RWPE1 (cell line): ENCODE measurements at regions not wholly inside any gene's neighbourhood (a gene's known extent, or its start where the extent isn't known, plus 50 kb on each side); places are given as distances from the start of the nearest gene placed in this dataset.

ENCODE experiments used
- CTCF ChIA-PET: fragments of 350-600 bp; sonication (Branson Sonifier 250); formaldehyde crosslinking; extraction: SDS; loops from one replicate; lab custom pipeline; 2021; lab: Yijun Ruan, JAX
- POLR2A ChIA-PET: fragments of 400-600 bp; formaldehyde crosslinking; extraction: SDS; loops from one replicate; lab custom pipeline; 2020; ENCODE audit warnings: antibody characterized with exemption; ENCODE audit not compliant: low non-redundant PET; lab: Yijun Ruan, JAX
- DNase-seq: peaks from one replicate; pipeline ENCODE4 v3.0.0; 2012; ENCODE audit warnings: low spot score
- H3K27ac ChIP-seq: fragments of 450-650 bp; 2 replicates; pipeline ENCODE4 v1.5.1; 2017
- TF ChIP-seq, protein P1 (sequence below): fragments of 450-650 bp; conservative IDR thresholded peaks from 2 replicates; pipeline ENCODE4 v1.5.1; 2017; ENCODE audit warnings: low read depth, mild to moderate bottlenecking

DNA sequence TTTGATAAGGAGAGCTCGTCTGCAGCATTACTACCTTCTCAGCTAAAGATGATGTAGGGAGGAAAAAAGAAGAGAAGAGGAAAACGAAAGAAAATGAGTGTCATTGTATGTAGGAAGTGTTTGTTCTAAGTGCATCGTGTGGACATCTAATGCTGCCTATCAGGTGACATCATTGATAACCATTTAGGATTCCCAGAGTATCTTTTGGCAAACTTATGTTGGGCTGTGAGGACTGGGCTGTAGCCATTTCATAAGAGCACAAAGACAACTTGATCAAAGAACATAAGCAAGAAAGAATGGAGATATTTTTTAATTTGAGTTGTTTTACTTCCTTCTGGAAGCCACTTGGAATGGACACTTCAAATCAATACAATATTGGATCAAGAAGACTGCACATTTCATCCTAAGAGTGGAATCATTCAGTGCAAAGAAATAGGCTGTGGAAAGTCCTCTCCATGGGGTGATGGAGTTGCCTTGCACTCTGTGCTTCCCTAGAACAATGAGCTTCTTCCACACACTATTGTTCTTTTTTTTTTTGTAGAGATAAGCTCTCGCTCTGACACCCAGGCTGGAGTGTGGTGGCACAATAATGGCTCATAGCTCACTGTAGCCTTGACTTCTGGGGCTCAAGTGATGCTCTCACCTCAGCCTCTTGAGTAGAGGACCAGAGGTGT, 52.4 kb upstream of the UBL3 start:
- H3K27ac ChIP-seq: peak overlapping the region; percentile 64
- ChIA-PET POLR2A (no interaction called here), CTCF (interaction anchor here (0.8 to 1.1 kb wide), 4 partner anchors 21 to 212 kb away, joined by 3 to 4 read pairs (median 3); no protein-coding TSS in a partner anchor)

DNA sequence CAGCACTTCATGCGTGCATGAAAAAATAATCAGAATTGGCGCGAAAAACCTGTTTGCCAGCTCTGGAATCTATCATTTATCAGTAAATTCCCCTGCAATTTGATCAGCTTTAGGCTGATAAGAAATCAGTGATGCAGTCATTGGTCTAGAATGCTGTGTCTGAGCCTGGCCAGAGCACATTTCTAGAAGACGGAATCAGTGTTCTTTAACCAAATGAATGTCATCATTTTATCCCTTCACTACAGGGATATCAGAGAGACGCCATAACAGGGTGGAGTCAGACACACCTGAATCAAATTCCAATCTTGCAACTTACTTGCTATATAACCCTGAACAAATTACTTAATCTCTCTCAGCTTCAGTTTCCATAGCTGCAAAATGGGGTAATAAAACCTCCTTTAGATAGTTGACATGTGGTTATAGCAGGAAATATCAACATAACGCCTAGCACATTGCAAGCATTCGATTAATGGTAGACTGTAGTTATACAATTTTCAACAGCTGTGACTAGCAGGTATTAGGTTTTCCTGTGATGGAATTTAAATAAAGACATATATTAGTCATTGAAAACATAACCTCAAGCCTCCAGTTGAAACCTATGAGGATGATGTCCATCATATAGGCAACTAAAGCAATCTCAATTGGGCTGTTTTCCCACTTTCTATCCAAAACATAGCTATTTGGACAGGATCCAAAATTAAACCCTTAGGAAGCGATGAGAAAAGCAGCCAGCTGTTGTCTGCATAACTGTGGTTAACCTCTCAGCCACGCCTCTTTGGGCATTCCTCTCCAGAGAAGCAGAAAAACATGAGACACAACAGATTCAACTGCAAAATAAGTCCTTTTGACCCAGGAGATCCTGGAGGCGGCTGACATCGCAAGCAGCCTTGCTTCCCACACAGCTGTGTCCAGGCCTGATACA, 51.6 kb upstream of the UBL3 start:
- ChIA-PET CTCF (interaction anchor here (1.1 kb wide), 2 partner anchors 22 to 213 kb away, joined by 3 to 4 read pairs; no protein-coding TSS in a partner anchor), POLR2A (no interaction called here)
- peak; percentile 77 for DNase-seq
- H3K27ac ChIP-seq: peak overlapping the region; percentile 64
- TF ChIP-seq, protein P1, sequence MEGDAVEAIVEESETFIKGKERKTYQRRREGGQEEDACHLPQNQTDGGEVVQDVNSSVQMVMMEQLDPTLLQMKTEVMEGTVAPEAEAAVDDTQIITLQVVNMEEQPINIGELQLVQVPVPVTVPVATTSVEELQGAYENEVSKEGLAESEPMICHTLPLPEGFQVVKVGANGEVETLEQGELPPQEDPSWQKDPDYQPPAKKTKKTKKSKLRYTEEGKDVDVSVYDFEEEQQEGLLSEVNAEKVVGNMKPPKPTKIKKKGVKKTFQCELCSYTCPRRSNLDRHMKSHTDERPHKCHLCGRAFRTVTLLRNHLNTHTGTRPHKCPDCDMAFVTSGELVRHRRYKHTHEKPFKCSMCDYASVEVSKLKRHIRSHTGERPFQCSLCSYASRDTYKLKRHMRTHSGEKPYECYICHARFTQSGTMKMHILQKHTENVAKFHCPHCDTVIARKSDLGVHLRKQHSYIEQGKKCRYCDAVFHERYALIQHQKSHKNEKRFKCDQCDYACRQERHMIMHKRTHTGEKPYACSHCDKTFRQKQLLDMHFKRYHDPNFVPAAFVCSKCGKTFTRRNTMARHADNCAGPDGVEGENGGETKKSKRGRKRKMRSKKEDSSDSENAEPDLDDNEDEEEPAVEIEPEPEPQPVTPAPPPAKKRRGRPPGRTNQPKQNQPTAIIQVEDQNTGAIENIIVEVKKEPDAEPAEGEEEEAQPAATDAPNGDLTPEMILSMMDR: no peak

More for the DNA sequence above, 52.4 kb upstream of the UBL3 start:
- DNase-seq: no peak
- TF ChIP-seq, protein P1: no peak
